GM13976 (cell line): ENCODE measurements at regions not wholly inside any gene's neighbourhood (a gene's known extent, or its start where the extent isn't known, plus 50 kb on each side); places are given as distances from the start of the nearest gene placed in this dataset.

ENCODE experiments used
- DNase-seq: peaks from one replicate; pipeline ENCODE4 v3.0.0; 2012; ENCODE audit warnings: low spot score
- CTCF ChIP-seq: IDR thresholded peaks from 2 replicates; pipeline ENCODE4 v1.5.1; 2012; ENCODE audit warnings: borderline replicate concordance, mild to moderate bottlenecking; ENCODE audit not compliant: insufficient read depth; ENCODE audit errors: extremely low read depth, missing control alignments, control extremely low read depth
- in situ Hi-C: fragments of 300-500 bp; cut with MboI; formaldehyde crosslinking; loops from one replicate; pipeline ENCODE4 v1.12.0; 2022; ENCODE audit warnings: low sequenced_read_pairs, mixed read lengths, inconsistent platforms; ENCODE audit not compliant: unreplicated experiment

DNA sequence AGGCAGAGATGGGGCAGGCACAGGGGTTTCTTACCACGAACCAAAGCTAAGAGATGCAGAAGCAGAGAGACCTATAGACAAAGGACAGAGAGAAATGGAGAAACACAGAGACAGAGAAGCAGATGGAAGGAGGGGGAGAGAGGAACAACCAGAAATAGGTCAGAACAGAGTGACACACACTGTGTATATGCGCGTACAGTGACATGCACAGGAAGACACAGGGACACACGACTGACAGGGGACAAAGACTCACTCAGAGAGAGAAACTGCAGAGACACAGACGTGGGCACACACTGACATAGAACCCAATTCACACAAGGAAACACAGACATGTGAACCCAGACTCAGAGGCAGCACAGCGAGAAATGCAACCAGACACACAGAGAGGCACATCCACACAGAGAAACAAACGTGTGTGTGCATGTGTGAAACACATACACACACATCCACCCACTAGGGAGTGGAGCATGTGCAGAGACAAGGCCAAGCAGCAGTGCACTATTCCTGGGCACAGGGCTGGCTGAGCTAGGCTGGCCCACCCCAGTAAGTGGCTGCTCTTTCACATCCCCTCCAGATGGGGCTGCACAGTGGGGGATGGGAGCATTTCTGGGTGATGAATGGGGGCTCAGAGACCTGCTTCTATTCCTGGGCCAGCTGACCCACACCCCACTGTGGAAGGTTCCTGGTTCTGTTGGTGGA, 123.4 kb upstream of the CSF3R start:
- in situ Hi-C loops = no loop called here
- no peak for DNase-seq
- TF ChIP-seq CTCF = no peak

- no peak for DNase-seq
- TF ChIP-seq CTCF = no peak
- in situ Hi-C loops = no loop called here
Measured at GRCh38 chr1:36603461-36603860, 120.7 kb upstream of the CSF3R start.

DNA sequence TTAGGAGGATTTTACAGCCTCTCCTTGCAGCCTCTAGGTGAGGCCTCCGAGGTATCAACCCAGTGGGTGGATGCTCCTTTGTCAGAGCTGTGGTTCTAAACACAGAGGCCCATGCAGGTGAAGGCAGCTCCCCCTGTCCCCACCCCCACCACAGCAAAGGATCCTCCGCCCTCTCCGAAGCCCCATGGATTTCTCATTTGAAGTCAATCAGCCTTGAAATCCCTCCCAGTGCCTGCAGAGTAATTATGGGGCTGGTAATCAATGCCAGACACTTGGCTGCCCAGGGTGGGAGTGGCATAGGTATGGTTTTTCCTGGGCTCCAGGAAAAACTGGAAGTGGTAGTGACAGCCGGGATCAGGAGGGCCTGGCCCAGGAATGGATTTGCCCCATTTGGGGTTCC, 119.5 kb upstream of the CSF3R start:
- in situ Hi-C loops = no loop called here
- DNase-seq = no peak
- no peak for TF ChIP-seq CTCF

DNA sequence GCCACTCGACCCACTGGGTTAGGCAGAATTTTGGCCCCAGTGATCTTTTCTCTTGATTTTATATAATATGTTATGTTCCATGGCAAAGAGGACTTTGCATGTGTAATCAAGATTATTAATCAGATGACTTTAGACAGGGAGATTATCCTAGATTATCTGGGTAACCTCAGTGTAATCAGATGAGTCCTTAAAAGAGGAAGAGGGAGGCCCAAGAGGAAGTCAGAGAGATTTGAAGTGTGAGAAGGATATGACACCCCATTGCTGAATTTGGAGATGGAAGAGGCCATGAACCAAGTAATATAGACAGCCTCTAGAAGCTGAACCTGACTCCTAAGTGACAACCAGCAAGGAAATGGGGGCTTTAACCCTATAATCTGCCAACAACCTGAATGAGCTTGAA, 117.1 kb upstream of the CSF3R start:
- DNase-seq = no peak
- no peak for TF ChIP-seq CTCF
- in situ Hi-C loops = no loop called here

- in situ Hi-C loops = no loop called here
Measured at GRCh38 chr1:36597514-36597913, 114.8 kb upstream of the CSF3R start.

GRCh38 chr1:36595921-36596320, 113.2 kb upstream of the CSF3R start:
- TF ChIP-seq CTCF = no peak
- no peak for DNase-seq
- in situ Hi-C loops = no loop called here

More at GRCh38 chr1:36597514-36597913, 114.8 kb upstream of the CSF3R start:
- DNase-seq = no peak
- no peak for TF ChIP-seq CTCF
